GM18520 (cell line): ENCODE measurements at regions not wholly inside any gene's neighbourhood (a gene's known extent, or its start where the extent isn't known, plus 50 kb on each side); places are given as distances from the start of the nearest gene placed in this dataset.

Experiments
- ATAC-seq: cut with Tn5 transposase; IDR thresholded peaks from one replicate; pipeline ENCODE4 v1.9.1; 2021; ENCODE audit not compliant: unreplicated experiment

DNA sequence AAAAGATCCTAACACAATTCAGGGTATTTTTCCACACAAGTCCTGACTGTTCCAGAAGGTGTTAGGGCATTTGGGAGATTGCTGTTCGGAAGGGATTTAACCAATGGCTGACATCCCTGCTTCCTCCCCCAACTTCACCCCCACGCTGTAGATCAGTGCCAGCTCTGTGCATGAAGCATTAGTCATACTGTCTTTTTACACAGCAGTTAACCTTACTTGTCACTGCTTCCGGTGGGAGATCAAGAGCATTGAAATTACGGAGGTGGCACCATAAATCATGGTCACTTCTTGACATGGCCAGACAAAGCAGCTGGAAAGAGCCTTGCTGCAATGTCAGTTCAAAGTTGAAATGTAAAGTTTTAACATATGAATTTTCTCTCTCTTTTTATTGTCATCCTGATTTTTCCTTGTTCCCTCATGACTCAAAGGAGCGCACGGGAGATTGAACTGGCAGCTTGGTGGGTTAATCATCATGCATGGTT lies 70.2 kb downstream of the HRH4 start:
- ATAC-seq: no peak

DNA sequence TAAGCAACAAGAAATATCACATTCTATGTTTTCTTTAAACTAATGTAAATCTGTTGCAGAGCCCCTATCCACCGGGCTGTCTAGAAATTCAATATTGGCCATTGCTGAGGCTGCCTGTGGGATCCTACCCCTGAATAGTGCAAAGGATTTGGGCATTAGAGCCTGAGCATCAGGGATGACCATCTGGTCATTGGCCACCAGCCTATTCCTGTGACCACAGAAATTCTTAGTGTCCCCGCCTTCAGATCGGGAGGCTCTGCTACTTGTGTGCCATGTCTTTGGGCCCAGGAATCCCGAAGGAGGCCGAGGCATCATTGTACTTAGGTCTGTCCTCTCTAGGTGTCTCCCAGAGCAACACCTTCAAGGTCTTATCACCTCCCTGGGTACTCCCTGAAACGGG lies 73.8 kb downstream of the HRH4 start:
- no peak for ATAC-seq

DNA sequence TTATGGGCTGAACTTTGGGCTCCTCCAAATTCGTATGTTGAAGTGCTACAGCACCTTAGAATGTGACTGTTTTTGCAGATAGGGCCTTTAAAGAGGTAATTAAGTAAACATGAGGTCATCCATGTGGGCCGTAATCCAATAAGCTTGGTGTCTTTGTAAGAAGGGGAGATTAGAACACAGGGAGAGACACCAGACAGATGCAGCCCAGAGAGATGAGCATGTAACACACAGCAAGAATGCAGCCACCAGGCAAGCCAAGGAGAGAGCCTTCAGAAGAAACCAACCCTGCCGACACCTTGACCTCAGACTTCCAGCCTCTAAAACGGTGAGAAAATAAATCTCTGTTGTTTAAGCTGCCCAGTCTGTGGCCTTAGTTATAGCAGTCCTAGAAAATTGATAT lies 74.3 kb downstream of the HRH4 start:
- no peak for ATAC-seq

DNA sequence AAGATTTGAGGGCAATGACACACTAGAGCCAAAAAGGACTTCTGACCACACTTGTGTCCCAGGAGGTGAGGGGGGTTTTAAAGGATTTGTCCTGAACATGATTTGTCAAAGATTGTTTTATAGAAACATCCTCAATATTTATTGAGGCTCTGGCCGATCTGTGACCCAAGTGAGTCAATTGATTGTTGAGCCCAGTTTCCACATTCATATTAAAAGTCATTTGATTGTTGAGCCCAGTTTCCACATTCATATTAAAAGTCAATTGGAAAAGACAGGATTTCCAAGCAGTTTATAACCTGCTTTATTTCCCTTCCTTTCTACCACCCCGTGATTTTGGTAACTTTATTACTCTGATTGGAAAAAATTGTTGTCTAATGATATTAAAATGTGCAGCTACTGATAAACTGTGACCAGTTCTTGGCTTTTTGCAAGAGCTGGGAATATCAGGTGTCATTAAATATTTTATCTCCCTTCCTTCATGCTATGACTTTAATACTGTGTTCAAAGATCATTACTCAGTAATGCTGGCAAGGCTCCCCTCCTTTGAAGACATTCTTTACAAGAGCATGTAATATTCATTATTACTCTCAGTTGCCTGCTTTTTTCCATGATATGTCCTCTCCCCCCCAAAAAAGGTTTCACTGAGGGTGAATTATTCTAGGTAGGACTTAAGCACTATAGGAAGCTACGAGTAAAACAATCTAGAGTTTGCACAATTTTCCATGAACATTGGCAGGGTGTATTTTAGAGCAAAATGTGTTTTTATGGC lies 75.3 kb downstream of the HRH4 start:
- ATAC-seq: no peak

DNA sequence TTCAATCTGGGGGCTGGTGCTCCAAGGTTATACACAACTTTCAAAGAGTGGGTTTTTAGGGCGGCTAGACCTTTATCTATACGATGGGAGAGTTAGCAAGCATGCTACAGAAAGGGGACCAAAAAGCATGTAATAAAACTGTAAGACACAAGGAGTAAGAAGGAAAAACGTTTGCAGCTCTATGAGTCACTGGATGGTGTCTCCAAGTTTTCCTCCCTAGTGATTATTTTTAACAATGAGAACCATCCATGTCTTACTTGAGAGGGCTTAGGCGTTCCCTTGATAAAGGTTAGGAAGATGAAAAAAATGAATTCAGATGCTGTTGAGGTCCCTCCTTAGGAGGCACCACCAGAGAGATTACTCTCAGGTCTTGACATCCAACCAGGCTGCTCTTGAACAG lies 75.9 kb downstream of the HRH4 start:
- ATAC-seq: no peak

DNA sequence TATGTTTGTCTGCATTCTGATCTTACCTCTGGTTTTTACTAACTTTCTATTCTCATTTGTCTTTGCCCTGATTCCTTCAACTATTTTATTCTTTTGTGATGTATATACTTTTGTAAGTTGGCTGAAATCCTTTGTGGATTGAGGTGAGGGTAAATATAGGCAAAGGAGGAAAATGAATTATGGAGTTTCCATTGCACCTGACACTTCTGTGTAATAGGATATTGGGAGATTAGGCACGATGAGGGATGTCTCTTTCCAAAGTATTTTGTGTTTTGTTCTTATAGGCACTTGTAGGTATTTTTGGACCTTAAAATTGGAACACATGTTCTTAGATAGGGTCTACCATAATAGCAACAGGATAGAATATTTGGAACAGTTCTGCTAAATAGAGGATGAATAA lies 76.4 kb downstream of the HRH4 start:
- no peak for ATAC-seq

DNA sequence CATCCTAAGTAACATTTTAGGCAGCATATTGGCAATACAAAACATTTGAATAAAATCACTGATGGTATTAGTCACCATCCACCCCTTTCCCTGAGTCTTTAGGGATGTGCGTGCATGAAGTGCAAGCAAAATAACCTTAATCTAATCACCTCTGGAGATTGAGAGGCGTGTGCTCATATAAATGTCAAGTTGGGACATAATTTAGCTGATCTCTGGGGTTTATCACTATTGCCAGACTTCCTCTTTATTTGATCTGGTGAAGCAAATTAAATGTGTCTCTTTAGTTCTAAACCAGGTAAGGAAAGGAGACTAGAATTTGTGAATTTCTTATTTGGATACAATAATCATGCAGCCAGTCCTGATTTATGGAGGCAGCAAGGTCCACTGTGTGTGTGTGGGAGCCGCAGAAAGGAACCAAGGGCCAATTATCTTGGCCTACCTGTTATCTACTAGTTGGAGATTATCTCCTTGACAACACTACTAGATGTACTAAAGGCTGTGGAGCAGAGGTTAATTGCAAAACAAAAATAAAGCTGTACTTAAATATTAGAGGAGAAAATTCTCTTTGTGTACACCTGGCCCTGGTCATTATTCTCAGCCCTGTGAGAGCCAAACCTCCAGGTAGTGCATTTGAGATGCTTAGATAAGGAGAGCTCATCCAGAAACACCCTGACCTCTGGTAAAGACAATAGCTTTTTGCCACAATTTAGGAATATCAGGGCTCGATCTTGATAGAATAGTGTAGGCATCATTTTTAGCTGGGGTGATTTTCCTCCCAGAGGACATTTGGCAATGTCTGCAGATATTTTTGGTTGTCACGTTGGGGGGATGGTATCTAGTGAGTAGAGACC lies 78.2 kb downstream of the HRH4 start:
- no peak for ATAC-seq

DNA sequence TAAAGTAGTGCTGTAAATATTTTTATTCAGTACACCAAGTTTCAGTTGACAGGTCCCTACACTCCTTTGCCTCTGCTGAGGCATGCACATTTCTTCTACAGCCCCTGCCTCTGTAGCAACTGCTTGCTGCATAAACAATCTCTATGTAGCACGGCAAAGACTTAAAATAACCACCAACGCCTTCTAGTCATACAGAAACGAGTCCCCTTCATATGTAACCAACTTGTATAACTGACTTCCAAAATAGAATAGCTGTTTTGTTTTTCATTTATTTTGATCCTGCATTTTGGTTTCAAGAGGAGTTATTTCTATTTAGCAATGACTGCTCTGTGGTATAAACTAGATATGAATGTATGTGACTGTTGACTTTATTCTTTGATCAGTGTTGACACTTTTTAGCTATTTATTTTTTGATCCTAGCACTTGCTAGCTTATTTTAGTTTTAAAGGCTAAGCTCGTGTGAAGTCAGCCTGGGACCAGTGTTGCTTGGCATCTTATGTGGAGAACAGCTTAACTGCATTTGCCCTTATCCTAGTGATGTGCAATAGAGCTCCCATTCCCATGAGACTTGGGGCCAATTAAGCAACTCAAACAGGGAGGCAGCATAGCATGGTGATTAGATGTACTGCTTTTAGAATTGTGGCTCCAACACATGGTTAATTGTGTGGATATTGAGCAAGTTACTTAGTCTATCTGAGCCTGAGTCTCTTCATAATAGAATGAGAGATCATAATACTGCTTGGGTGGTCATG lies 79.6 kb downstream of the HRH4 start:
- no peak for ATAC-seq

DNA sequence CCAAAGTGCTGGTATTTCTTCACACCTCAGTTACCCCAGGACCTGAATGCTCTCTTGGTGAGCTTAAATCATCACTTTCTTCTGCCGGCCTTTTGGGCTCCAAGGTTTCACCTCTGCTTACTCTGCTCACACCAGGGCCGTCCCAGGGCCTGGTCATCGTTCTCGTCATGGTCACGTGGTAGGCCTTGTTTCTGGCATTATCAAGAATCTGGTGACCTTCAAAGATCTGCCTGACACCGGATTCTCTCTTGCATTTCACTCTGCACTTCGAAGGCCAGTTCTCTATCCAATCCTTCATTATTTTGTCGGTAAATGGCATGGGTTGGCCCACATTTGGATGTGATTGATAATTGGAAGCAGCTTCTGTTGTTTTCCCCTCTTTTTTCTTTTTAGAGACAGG lies 80.5 kb downstream of the HRH4 start:
- no peak for ATAC-seq

DNA sequence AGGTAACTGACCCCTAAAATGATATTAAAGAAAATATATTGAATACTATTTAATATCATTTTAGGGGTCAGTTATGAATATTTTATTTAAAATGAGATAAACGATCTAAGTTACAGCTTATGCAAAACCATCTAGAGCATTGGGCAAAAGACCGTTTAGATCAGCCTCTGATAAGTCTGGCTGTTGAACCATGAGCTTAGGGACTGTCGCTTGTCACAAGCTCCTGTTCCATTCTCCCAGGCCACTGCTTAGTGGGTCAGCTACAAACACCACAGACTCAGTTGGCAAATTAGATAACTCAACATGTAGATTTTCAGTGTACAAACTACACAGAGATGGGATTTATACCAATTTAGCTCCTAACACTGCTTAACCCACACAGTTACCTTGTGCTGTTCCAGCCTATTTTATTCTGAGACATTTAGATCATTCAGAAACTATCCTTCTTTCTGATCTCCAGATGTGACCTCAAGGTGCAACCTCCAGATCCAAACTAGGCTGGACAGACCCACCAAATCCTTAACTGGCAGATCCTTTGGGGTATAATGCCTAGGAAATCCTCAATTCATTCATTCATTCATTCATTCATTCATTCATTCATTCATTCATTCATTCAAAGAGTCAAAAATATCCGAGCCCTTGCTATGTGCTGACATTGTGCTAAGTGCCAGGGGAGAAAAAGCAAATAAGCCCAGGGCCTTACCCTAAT lies 82.8 kb downstream of the HRH4 start:
- no peak for ATAC-seq

DNA sequence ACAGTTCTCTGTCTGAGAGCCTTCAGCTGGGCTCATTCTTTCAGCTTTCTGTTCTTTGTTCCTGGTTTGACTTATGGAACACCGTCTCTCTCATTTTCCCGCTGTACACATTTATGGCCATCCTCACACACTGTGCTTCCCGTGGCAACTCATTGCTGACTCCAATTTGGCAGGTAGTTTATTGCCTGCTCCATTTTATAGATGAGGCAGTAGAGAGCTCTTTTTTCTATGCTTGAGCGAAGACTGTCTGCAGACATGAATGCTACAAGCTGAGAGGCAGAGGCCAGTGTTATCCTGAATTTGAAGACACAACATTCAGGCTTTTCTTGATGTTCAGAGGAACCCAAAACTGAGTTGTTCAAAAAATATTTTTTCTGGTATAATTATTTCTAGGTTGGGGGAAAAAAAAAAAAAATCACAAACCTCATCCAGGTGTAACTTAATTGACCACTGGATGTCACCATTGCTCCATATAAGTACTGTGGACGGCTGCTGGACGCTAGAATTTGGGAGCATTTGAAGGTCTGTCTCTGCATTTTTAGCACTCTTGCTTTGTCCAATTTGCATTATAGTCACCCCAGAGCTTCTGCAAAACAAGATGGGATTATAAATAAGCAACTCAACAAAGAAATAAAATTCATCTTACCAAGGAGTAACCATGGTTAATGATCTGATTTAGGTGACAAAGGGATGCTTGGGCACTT lies 83.5 kb downstream of the HRH4 start:
- no peak for ATAC-seq

DNA sequence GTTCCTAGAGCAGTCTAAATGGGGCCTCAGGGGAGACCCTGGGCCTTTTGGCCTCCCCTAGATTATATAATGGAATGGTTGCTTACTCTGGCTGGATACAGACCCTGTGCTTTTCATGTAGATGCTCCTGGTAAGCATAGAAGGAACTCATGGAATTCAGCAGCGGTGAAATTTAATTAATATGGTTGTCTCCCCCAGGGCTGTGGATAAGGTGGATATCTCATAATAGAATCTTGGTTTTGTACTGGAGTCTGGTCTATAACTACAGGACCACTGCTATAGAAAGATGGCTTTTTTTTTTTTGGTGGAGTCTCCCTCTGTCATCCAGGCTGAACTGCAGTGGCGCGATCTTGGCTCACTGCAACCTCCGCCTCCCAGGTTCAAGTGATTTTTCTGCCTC lies 84.5 kb downstream of the HRH4 start:
- ATAC-seq: no peak

DNA sequence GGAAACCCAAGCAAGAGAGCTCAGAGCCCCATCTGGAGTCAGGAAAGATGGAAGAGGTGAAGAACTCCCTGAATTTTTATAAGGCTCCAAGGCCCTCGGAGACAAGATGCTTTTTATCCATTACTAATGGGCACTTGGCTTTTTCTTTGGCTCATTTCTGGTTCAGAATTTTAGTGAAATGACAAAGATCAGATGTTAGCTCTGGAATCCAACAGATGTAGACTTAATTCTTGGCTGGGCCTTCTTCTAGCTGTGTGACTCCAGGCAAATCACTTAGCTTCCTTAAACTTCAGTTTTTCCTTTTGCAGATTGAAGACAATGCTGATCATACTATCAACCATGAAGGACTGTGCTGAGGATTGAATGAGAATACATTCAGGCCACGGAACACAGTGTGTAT lies 85.2 kb downstream of the HRH4 start:
- ATAC-seq: no peak

DNA sequence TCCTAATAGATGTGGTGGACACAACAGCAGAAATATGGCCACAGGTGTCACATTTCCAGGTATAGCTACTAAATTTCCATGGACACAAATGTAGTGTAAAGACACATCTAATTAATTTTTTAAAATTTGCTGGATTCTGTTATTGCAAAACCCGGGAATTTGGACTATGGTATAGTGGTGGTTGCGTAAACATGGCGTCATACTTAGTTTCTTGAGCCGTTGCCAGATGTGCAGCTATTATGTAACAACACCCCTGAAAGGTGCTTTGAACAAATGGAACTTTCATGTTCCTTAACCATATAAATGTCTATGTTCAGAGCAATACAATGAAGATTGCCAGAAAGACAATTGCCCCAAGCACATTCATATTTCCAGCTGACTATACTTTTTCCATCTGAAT lies 85.9 kb downstream of the HRH4 start:
- ATAC-seq: no peak

DNA sequence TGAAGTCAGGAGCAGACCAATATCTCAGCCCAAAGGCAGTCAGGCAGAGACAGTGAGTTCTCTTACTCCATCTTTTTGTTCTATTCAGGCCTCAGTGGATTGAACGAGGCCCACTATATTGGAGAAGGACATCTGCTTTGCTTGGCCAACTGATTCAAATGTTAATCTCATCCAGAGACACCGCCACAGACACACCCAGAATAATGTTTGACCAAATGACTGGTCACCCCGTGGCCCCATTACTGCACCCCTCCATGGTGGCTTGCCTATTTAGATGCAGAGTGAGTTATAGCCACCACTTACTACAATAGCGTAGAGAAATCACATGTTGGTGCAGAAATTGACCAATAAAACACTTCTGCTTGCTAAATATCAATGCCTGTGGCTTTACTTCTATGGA lies 88.1 kb downstream of the HRH4 start:
- ATAC-seq: no peak

DNA sequence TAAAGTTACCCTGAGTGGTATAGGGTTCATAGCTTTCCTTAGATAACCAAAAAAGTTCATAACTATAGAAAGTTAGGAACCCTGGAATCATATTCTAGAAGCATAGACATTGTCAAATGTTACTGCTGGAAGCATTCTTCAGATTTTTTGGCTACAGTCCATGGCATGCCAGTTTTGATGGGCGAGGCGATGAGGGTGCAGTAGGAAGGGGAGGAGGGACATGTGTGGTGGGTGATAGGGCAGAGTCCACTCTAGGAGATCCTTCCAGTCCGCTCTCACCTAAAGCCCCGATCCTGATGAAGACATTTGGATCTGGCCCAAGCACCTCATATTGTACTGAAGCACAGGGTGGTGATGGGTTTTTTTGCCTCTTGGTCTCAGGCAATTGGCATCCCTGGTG lies 91.8 kb downstream of the HRH4 start:
- no peak for ATAC-seq

DNA sequence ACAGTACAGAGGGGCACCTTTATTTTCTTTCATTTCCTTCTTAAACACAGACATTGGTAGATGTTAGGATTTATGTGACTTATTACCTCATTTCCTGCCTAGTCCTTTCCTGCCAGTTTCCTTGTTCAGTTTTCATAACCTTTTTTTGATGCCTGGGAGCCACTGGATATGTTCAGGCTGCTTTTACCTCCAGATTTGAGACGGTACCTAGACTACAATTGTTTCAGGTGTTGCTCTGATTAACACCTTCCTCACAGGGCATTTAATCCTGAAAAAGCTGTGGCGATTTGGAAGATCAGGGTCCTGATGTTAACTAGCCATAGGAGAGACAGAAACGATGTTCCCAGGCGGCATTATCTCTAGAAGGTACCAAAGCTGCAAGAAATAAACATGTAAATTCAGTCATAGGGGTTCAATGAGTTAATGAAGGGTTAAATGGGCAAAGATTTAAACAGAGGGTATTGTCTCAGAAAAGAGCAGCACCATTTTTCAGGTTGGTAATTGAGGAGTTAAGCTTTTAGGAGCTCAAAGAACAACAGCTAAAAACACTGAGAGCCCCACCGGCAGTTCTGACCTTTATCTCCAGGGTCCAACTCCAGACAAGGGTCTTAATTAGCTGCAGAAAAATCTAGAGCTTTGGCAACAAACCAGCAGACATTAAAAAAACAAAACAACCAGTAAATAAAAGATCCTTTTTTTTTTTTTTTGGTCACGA lies 93.3 kb downstream of the HRH4 start:
- no peak for ATAC-seq

DNA sequence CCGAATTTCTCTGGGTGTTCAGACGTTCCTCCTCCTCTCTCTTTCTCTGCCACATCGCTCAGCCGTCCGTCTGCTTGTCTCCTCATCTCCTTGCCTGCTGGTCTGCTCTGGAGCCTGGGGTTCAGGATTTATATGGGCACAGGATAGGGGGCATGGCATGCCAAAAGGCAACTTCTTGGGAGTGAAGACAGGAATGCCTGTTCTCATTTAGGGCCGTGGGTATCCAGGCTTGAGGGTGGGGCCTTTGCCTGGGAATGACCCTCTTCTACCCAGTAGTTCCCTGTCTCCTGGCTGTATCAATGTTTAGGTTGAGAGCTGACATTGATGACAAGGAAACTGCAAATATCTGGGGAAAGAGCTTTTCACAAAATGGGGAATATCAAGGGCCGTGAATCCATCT lies 98.0 kb downstream of the HRH4 start:
- ATAC-seq: no peak

DNA sequence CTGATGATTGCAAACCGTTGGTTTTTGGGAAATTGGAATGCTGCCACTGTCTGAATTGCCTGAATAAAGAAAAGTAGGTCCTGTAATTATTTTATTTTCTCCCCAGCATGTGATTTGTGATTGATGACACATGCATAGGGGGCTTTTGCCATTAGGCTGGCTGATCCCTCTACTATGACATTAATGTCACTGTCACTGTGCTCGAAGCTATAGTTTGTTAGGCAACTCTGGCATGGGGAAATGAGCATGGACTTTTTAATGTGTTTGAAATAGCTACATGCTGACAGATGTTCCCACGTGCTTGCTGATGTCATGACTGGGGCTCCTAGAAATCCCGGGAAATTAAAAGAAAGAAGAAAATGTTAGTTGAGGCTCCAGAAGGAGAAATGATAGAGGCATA lies 99.1 kb downstream of the HRH4 start:
- ATAC-seq: no peak

DNA sequence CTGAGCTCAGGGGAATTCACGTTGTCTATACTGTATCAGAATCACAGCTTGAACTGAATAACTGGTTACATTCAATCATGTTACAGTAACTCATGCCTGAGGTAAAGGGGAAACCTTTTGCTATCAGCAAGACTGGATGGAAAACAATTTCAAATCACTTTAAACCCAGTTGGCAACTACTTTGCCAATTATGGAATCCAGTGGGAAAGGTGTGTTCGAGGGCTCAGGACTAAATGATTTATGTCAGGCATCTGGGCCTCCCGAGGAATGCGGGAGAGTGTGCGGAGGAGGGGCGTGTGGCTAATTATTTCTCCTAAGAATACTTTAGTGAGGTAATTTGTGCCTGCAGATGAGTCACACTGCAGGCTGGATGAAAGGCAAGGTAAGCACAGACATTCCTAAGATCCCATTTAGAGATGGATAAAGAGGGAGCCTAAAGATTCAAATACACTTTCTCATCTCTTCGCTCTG lies 100.1 kb downstream of the HRH4 start:
- ATAC-seq: no peak
